Coronary artery (tissue), 2 donors: ENCODE measurements at regions not wholly inside any gene's neighbourhood (a gene's known extent, or its start where the extent isn't known, plus 50 kb on each side); places are given as distances from the start of the nearest gene placed in this dataset.

Experiments used
- DNase-seq: peaks from one replicate; pipeline ENCODE4 v3.0.0-alpha.2; 2017; ENCODE audit warnings: low spot score
- H3K27ac ChIP-seq, 2 donors: fragments of 200-600 bp; sonication (generic); one replicate each; pipeline ENCODE4 v1.5.1; 2016 to 2019
- H3K4me3 ChIP-seq: fragments of 200-600 bp; sonication (generic); 2 replicates; pipeline ENCODE4 v1.5.1; 2016; ENCODE audit warnings: mild to moderate bottlenecking, moderate library complexity
- CTCF ChIP-seq: fragments of 200-600 bp; sonication (generic); IDR thresholded peaks from one replicate; pipeline ENCODE4 v1.5.1; 2019; ENCODE audit warnings: antibody characterized with exemption

DNA sequence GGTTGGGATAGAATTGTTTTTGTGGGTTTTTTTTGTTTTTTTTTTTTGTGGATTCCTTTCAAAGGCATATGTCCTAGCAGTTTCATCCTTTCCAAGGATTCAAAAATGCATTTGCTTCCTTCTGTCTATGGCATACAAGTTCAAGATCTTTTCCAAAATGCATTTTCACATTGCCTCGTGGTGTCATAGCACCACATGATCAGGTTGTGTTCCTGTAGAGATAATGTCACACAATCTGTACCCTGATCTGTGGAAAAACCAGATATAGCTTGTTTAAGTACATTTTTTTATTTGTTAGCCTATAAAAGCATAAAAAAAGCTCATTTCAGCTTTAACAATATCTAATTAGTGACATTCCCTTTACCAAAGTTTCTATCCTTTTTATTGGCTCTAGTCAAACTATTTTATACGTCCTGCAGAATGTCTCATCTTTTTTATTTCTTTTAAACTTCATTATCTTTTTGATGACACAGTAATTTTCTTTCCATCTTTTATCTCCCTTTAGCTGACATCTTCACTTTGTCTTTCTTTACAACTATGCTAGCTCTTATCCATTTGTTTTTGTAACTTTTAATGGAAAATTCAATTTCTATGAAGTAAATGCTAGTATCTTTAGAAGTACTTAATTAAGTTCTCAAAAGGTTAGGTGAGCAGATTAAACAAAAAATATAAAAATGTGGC lies 106.0 kb upstream of the NOVA1 start:
- Histone ChIP-seq H3K4me3 (no peak overlapping the region), H3K27ac (no peak overlapping the region)
- DNase-seq = no peak
- no peak for TF ChIP-seq CTCF

- Histone ChIP-seq H3K4me3 (no peak overlapping the region), H3K27ac (no peak overlapping the region)
- no peak for TF ChIP-seq CTCF
- no peak for DNase-seq
Observed at GRCh38 chr14:26707234-26707633, 109.4 kb upstream of the NOVA1 start.

DNA sequence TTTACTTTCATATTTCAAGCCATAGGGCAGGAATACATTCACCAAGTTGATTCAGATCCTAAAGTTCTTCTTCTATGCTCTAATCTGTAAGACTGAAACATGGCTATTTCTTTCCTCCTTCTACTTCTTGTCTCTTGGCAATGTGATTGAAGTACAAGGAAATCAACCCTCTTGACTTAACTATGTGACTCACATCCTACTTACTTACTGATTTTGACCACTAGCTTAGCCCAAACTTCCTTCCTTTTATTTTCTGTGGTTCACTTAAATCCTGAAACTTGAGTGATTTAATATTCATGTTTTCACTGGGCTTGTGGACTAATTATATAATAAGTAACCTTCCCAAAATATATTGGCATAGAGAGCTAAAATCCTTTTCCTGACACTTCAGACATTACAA lies 111.2 kb upstream of the NOVA1 start:
- Histone ChIP-seq H3K27ac (no peak overlapping the region), H3K4me3 (no peak overlapping the region)
- no peak for TF ChIP-seq CTCF
- no peak for DNase-seq

DNA sequence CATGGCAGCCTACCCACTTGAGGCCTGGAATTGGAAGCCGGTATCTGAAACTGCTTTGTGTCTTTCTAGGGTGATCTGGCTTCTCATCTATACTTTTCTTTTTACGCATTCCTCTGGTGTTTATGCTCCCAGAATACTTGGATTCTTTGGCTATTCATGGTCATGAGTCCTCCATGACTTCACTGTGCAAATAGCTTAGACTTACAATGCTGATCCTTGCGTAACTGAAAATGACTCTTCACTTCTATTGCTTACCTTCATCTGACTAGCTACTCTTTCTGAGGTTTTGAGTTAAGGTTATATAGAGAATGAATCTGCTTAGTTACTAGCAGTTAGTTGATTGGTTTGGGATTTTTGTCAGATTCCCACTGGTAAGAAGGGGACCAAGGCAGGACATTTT lies 121.7 kb upstream of the NOVA1 start:
- TF ChIP-seq CTCF = no peak
- Histone ChIP-seq H3K27ac (no peak overlapping the region), H3K4me3 (no peak overlapping the region)
- no peak for DNase-seq

GRCh38 chr14:26722258-26722657 lies 124.4 kb upstream of the NOVA1 start:
- no peak overlapping the region for H3K4me3 ChIP-seq
- DNase-seq = no peak
- no peak overlapping the region for H3K27ac ChIP-seq
- no peak for TF ChIP-seq CTCF

- no peak overlapping the region for H3K27ac ChIP-seq
- DNase-seq = no peak
- no peak for TF ChIP-seq CTCF
- no peak overlapping the region for H3K4me3 ChIP-seq
Observed at GRCh38 chr14:26729851-26730250, 132.0 kb upstream of the NOVA1 start.

DNA sequence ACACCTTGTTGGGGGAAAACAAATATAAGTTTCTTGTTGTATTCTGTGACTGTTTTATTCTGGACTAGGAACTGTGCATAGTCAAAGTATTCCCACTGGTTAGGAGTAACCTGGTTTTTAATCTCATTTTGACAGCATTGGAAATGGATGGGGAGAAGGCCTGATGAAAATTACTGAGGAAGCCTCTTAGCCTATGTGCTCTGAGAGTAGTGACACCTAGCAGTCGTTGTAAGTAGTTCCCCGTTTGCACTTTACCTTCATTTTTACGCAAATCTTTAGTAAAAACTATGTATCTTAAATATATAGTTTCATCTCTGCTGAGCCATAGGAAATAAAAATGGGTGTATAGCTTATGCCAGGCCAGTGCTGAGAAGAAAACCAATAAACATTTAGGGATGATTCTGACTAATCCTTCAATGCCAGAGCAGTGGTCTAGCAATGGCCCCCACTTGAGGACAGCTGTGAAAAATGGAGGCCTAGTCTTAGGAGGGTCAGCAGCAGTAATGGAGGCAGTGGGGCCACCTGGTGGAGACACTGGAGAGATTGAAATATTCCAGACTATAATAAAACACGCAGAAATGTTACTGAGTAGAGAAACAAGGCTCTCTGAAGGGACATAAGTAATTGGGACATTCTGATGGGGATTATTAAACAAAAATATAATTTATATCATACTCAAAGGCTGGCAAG lies 133.2 kb upstream of the NOVA1 start:
- DNase-seq = no peak
- no peak for TF ChIP-seq CTCF
- no peak overlapping the region for H3K4me3 ChIP-seq
- H3K27ac ChIP-seq = no peak overlapping the region
